ENCODE measurements at regions not wholly inside any gene's neighbourhood (a gene's known extent, or its start where the extent isn't known, plus 50 kb on each side); places are given as distances from the start of the nearest gene placed in this dataset.

DNA sequence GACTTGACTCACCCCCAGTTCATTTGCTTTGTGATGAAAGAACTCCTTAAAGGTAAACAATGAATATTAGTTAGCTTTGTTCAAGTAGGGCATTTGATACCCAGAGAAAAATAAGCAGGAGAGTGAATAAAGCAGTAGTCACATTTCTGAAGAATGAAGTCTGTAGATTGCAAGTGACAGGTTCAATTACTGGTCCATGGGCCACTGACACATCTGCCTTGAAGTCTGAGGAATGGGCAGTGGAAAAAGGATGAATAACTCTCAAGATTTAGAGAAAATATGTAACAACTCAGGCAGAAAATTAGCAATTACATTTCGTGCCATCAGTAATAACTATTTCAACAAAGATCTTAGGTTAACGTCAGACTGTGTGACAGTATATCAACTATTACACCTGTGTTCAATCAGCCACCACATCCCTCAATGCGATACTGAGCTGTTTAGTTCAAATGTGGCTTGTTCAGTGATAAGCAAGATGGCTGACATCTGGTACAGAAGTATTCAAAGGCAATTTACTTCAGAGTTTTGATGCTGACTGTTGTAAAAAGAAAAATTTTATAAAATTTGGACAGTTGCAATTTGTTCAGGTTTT, 1890.7 kb upstream of the NUDT12 start:
- DNase-seq: no peak

GRCh38 chr5:105448271-105448670, 1885.7 kb upstream of the NUDT12 start:
- DNase-seq: no peak

DNA sequence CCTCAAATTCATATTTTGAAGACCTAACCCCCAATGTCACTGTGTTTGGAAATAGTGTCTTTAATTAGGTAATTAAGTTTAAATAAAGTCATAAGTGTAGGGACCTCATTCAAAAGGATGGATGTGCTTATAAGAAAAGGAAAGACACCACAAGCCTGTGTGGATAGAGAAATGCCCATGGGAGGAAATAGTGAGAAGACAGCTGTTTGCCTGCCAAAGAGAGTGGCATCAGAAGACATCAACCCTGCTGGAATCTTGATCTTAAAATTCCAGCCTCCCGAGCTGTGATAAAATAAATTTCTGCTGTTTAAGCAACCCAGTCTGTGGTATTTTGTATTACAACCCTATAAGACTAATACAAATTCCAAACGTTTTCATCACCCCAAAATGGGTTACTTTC, 1867.9 kb upstream of the NUDT12 start:
- DNase-seq: no peak

GRCh38 chr5:105428451-105429380, 1866.1 kb upstream of the NUDT12 start:
- DNase-seq: no peak

DNA sequence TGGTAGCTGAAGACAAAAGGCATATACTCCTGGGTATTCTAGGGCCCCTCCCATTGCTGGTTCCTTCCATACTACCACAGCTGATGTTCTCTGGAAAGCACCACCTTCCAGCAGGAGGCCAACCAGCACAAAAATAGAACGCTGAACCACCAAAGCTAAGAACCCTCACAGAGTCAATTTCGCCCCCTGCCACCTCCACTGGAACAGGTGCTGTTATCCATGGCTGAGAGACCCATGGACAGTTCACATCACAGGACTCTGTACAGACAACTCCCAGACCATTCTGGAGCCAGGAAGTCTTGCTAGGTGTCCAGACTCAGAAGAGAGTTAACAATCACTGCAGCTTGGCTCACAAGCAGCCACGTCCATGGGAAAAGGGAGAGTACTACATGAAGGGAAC, 1851.5 kb upstream of the NUDT12 start:
- DNase-seq: no peak

- DNase-seq: no peak
Observed at GRCh38 chr5:105413406-105413990, 1850.9 kb upstream of the NUDT12 start.

GRCh38 chr5:105409695-105410094, 1847.1 kb upstream of the NUDT12 start:
- no peak for DNase-seq

DNA sequence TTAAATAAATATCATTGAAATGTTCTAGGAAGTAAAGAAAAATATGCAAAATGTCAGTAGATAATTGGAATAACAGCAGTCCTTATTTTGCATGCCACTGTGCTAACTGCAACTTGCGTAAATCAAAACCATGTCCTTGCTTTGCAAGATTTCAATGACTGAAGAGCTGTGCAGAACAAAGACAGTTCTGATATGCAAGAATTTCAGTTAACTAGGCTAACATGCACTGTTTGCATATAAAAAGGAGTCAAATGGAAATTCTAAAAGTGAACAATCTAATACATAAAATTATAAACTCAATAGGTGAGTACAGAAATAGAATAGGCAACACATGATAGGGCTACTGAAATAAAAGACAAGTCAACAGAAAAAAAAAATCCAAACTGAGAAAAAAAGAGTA, 1844.6 kb upstream of the NUDT12 start:
- DNase-seq: no peak

GRCh38 chr5:105397749-105398148, 1835.2 kb upstream of the NUDT12 start:
- no peak for DNase-seq

GRCh38 chr5:105392710-105393149, 1830.1 kb upstream of the NUDT12 start:
- no peak for DNase-seq

GRCh38 chr5:105392122-105392709, 1829.6 kb upstream of the NUDT12 start:
- DNase-seq: no peak

DNA sequence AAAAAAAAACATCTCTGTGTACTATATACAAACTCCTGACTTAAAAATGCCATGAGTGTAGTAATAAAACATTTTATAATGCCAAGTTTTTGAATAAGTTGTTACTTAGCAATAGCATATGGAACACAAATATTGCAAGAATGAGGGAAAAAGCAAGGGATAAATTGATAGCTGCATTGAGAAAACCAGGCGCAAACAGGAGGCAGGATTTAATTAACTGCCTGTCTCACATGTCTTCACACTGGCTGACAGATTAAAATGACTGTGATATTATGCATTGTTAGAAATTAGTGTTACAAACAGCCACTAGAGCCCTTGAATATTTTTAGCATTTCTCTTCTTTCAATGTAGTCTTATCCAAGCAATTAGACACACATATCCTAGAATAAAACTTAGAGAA, 1817.5 kb upstream of the NUDT12 start:
- no peak for DNase-seq

- no peak for DNase-seq
Observed at GRCh38 chr5:105371169-105371568, 1808.6 kb upstream of the NUDT12 start.

DNA sequence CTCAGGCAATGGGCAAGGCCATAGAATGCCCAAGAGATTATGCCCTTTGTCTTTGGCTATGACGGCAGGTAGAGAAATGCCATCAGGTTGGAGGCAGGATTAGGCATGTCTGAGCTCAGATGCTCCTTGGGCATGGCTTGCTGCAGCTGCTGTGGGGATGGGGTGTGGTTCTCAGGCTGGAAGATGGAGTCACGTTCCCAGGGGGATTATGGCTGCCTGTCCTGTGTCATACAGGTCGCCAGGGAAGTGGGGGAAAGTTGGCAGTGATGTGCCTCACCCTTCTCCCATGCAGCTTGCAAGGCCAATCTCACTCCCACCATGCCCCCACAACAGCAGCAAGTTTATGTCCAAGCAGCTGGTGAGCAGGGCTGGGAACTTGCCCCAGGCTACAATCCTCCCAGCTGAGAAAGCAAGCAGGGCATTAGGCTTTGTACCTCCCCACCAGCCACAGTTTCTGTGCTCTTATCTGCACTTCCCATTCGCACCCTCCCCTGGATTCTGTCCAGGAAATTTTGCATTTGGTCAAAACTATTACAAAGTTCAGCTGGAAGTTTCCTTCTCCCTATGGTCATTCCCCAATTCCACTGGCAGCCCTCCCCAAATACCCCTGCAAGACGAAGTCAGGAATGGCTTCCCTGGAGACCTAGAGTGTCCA, 1788.0 kb upstream of the NUDT12 start:
- DNase-seq: no peak

GRCh38 chr5:105331558-105331957, 1769.0 kb upstream of the NUDT12 start:
- no peak for DNase-seq

DNA sequence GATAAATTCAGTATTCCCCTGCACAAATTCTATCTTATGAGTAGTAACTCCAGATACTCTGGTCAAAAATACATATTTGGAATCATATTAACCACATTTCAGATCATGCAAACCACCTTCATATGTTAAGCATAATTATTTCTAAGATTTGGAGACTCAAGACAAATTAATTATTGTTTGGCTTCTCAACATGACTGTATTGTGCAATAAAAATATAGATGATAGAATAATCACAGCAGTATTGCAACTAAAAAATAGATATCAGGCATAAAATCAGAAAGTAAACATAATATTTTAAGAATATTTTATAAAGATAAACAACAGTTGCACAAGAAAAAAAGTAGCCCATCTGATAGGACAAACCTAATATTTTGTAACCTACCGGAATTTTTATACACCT, 1767.6 kb upstream of the NUDT12 start:
- no peak for DNase-seq

GRCh38 chr5:105304859-105305258, 1742.3 kb upstream of the NUDT12 start:
- DNase-seq: no peak

DNA sequence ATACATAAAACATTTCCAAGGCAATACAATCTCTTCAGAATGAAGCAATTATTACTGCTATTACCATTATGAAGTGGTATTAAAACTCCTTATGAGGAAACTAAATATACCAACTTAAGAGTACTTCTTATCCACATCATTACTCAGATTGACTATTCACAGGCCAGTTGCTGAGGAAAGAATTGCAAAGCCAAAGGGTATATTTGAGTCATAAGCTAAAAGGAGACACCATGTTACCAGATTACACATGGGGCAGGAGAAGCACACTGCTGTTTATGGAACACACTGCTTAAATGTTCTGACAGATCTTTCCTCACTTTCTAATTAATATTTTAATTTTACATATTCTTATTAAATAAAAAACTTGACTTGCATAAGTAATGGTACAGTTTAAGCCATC, 1726.4 kb upstream of the NUDT12 start:
- no peak for DNase-seq

- no peak for DNase-seq
Observed at GRCh38 chr5:105283134-105283533, 1720.5 kb upstream of the NUDT12 start.

- no peak for DNase-seq
Observed at GRCh38 chr5:105274079-105274478, 1711.5 kb upstream of the NUDT12 start.

- DNase-seq: no peak
Observed at GRCh38 chr5:105263515-105263914, 1700.9 kb upstream of the NUDT12 start.

DNA sequence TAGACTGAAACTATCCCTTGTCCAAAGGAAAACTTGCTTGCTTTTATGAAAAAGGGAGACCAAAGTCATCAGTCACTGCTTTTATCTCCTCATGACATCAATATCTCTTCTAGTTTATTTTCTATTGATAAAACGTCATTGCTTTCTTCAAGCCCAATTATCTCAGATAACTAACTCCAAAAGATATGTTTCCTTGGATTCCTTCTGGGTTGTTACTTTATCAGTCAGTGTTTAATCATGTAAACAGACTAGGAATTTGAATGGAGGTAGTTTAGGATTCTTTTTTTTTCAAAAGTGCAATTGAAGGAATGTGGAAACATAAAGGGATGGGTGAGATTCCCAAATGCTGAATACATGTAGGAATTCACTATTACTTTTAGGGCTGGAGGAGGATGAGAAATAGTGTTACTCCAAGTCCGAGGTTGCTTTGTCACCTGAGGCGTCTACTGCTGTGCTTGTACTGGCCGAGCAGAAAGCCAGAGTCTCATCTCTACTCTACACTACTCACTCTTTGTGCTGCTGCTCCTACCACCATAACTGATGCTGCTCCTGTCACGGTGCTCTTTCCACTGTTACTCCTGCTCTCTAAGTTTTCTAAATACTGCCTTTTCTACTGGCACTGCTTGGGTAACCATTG, 1697.1 kb upstream of the NUDT12 start:
- no peak for DNase-seq

DNA sequence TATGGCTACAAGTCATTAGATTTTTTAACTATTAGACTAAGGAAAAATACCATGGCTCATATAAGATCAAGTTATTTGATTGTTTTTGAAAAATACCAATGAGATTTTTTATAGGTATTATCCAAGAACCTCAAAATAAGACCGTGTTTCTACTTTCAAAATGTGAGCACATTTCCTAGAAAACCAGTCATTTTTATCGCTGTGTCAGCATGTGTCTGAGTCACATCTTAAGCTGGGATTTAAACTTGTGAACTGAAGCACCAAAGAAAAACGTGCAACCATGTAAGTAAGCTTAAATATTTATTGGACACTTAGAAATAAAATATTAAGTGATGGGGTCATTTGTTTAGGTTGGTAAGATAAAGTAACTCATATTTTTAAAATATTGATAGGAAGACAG, 1676.0 kb upstream of the NUDT12 start:
- no peak for DNase-seq
